Smooth muscle cell (in vitro differentiated cells): ENCODE measurements at regions not wholly inside any gene's neighbourhood (a gene's known extent, or its start where the extent isn't known, plus 50 kb on each side); places are given as distances from the start of the nearest gene placed in this dataset.

Source experiments
- DNase-seq: peaks from one replicate; lab custom pipeline; 2025; ENCODE audit not compliant: unreplicated experiment; lab: John Stamatoyannopoulos, UW
- H2AFZ ChIP-seq: fragments of 200-600 bp; sonication (generic); 2 replicates; pipeline ENCODE4 v1.6.0; 2016; ENCODE audit warnings: antibody characterized with exemption, low read depth, mild to moderate bottlenecking
- H3F3A ChIP-seq: fragments of 200-600 bp; sonication (generic); 2 replicates; pipeline ENCODE4 v1.6.0; 2017; ENCODE audit warnings: antibody characterized with exemption, low read depth
- H3K27ac ChIP-seq: fragments of 200-600 bp; sonication (generic); 2 replicates; pipeline ENCODE4 v1.5.1; 2016; ENCODE audit warnings: low read depth, mild to moderate bottlenecking
- H3K27me3 ChIP-seq: fragments of 200-600 bp; sonication (generic); 2 replicates; pipeline ENCODE4 v1.6.1; 2016; ENCODE audit warnings: low read depth, mild to moderate bottlenecking
- H3K36me3 ChIP-seq: fragments of 200-600 bp; sonication (generic); 2 replicates; pipeline ENCODE4 v1.5.1; 2016; ENCODE audit warnings: low read depth
- H3K4me1 ChIP-seq: fragments of 200-600 bp; sonication (generic); 2 replicates; pipeline ENCODE4 v1.5.1; 2016; ENCODE audit warnings: low read depth
- H3K4me2 ChIP-seq: fragments of 200-600 bp; sonication (generic); 2 replicates; pipeline ENCODE4 v1.6.0; 2016; ENCODE audit warnings: mild to moderate bottlenecking
- H3K4me3 ChIP-seq: fragments of 200-600 bp; sonication (generic); 2 replicates; pipeline ENCODE4 v1.5.1; 2016; ENCODE audit warnings: mild to moderate bottlenecking
- H3K79me2 ChIP-seq: fragments of 200-600 bp; sonication (generic); 2 replicates; pipeline ENCODE4 v1.6.0; 2016; ENCODE audit warnings: low read depth, mild to moderate bottlenecking
- H3K9ac ChIP-seq: fragments of 200-600 bp; sonication (generic); 2 replicates; pipeline ENCODE4 v1.6.0; 2016; ENCODE audit warnings: low read depth
- H3K9me3 ChIP-seq: fragments of 200-600 bp; sonication (generic); replicated peaks from 2 replicates; pipeline ENCODE4 v1.5.1; 2016; ENCODE audit warnings: low read depth
- H4K20me1 ChIP-seq: fragments of 200-600 bp; sonication (generic); 2 replicates; pipeline ENCODE4 v1.6.0; 2016; ENCODE audit warnings: low read depth
- CTCF ChIP-seq: fragments of 200-600 bp; sonication (generic); IDR thresholded peaks from 2 replicates; pipeline ENCODE4 v1.5.1; 2017; ENCODE audit warnings: borderline replicate concordance, mild to moderate bottlenecking, antibody characterized with exemption; ENCODE audit not compliant: insufficient read depth, poor library complexity, severe bottlenecking
- WGBS: methylation state at CpG from one replicate; pipeline ENCODE4 v1.1.7; 2016; ENCODE audit warnings: low lambda C conversion rate; 5-methylcytosine and 5-hydroxymethylcytosine counted together

GRCh38 chr16:5640883-5641282 lies 543.3 kb upstream of the EEF2KMT start:
- TF ChIP-seq CTCF: no peak
- Histone ChIP-seq H3K27me3 (peaks cover 11% of the 10 kb centered on the region), H3K79me2 (no peaks in the 10 kb centered on the region), H3K4me2 (no peak overlapping the region), H3K4me1 (no peaks in the 10 kb centered on the region), H3K4me3 (no peak overlapping the region), H2AFZ (no peak overlapping the region), H3K9ac (no peak overlapping the region), H3K36me3 (no peaks in the 10 kb centered on the region), H3K27ac (no peak overlapping the region), H3F3A (no peaks in the 10 kb centered on the region), H4K20me1 (no peaks in the 10 kb centered on the region), H3K9me3 (no peaks in the 10 kb centered on the region)
- 100% methylated on average over 1 of the region's 1 CpG for WGBS
- DNase-seq: no peak

- 85% methylated on average over 3 of the region's 3 CpGs for WGBS
These were observed 541.9 kb upstream of the EEF2KMT start for GRCh38 chr16:5639531-5639930.

GRCh38 chr16:5635331-5635730 lies 537.7 kb upstream of the EEF2KMT start:
- peaks cover 10% of the 10 kb centered on the region for H3K27me3 ChIP-seq
- no peaks in the 10 kb centered on the region for H3K36me3 ChIP-seq
- no peak for TF ChIP-seq CTCF
- 73% methylated on average over 2 of the region's 2 CpGs for WGBS
- H4K20me1 ChIP-seq: no peaks in the 10 kb centered on the region
- no peak overlapping the region for H3K27ac ChIP-seq
- no peaks in the 10 kb centered on the region for H3K79me2 ChIP-seq
- H3K9me3 ChIP-seq: no peaks in the 10 kb centered on the region
- no peak overlapping the region for H2AFZ ChIP-seq
- no peak overlapping the region for H3K4me3 ChIP-seq
- H3K9ac ChIP-seq: no peak overlapping the region
- DNase-seq: no peak
- H3K4me1 ChIP-seq: no peaks in the 10 kb centered on the region
- H3F3A ChIP-seq: no peaks in the 10 kb centered on the region
- no peak overlapping the region for H3K4me2 ChIP-seq

More at GRCh38 chr16:5639531-5639930, 541.9 kb upstream of the EEF2KMT start:
- no peak overlapping the region for H3K4me3 ChIP-seq
- H3K27ac ChIP-seq: no peak overlapping the region
- no peaks in the 10 kb centered on the region for H3K4me1 ChIP-seq
- H3K9me3 ChIP-seq: no peaks in the 10 kb centered on the region
- no peak for TF ChIP-seq CTCF
- no peaks in the 10 kb centered on the region for H3K36me3 ChIP-seq
- no peak for DNase-seq
- H4K20me1 ChIP-seq: no peaks in the 10 kb centered on the region
- H3K79me2 ChIP-seq: no peaks in the 10 kb centered on the region
- no peaks in the 10 kb centered on the region for H3F3A ChIP-seq
- H2AFZ ChIP-seq: no peak overlapping the region
- H3K9ac ChIP-seq: no peak overlapping the region
- no peak overlapping the region for H3K4me2 ChIP-seq
- peaks cover 11% of the 10 kb centered on the region for H3K27me3 ChIP-seq

GRCh38 chr16:5634666-5635180 lies 537.1 kb upstream of the EEF2KMT start:
- TF ChIP-seq CTCF: no peak
- Histone ChIP-seq H3F3A (no peaks in the 10 kb centered on the region), H3K4me1 (no peaks in the 10 kb centered on the region), H3K79me2 (no peaks in the 10 kb centered on the region), H3K36me3 (no peaks in the 10 kb centered on the region), H2AFZ (no peak overlapping the region), H3K9ac (no peak overlapping the region), H3K9me3 (no peaks in the 10 kb centered on the region), H3K4me2 (no peak overlapping the region), H3K4me3 (no peak overlapping the region), H3K27me3 (peaks cover 10% of the 10 kb centered on the region), H3K27ac (no peak overlapping the region), H4K20me1 (no peaks in the 10 kb centered on the region)
- 69% methylated on average over 2 of the region's 2 CpGs for WGBS
- no peak for DNase-seq
